ENCODE measurements at regions not wholly inside any gene's neighbourhood (a gene's known extent, or its start where the extent isn't known, plus 50 kb on each side); places are given as distances from the start of the nearest gene placed in this dataset.

DNA sequence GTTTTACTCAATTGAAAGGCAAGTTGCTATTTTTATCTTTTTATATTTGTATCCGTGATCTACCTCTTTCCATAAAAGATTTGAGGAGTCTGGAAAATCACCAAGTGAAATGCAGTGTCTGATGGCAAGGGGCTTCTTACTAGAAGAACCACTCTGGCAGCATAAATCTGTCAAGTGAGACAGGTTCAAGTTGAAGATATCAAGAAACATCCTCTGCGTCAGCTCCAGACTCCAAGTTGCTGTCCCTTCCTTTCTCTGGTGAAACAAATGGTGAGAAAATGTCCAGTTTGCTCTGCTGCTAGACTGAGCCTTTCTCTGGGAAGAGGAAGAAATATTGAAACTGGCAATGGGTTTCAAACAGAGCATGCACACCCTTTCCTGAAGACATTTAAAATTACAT, 411.2 kb downstream of the PLPP3 start:
- no peak for DNase-seq (ENCODE audit: low read depth, low spot score)
- ChIA-PET POLR2A (interaction anchor here (0.5 kb wide), 1 partner anchor 158 kb away, joined by 3 read pairs; no protein-coding TSS in a partner anchor), CTCF (no interaction called here)
- Histone ChIP-seq H3K27ac (ENCODE audit: low read depth, low read length) (no peak overlapping the region), H3K27me3 (ENCODE audit: control insufficient read depth, insufficient read depth, low read length) (no peaks in the 10 kb centered on the region), H3K4me3 (ENCODE audit: low read depth, low read length) (no peak overlapping the region), H3K9me3 (ENCODE audit: control insufficient read depth, insufficient read depth, low read length) (no peaks in the 10 kb centered on the region)
- TF ChIP-seq, protein P1, sequence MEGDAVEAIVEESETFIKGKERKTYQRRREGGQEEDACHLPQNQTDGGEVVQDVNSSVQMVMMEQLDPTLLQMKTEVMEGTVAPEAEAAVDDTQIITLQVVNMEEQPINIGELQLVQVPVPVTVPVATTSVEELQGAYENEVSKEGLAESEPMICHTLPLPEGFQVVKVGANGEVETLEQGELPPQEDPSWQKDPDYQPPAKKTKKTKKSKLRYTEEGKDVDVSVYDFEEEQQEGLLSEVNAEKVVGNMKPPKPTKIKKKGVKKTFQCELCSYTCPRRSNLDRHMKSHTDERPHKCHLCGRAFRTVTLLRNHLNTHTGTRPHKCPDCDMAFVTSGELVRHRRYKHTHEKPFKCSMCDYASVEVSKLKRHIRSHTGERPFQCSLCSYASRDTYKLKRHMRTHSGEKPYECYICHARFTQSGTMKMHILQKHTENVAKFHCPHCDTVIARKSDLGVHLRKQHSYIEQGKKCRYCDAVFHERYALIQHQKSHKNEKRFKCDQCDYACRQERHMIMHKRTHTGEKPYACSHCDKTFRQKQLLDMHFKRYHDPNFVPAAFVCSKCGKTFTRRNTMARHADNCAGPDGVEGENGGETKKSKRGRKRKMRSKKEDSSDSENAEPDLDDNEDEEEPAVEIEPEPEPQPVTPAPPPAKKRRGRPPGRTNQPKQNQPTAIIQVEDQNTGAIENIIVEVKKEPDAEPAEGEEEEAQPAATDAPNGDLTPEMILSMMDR (IDR thresholded peaks at IDR 0.05; ENCODE audit: low read depth, low read length), result no peak

DNA sequence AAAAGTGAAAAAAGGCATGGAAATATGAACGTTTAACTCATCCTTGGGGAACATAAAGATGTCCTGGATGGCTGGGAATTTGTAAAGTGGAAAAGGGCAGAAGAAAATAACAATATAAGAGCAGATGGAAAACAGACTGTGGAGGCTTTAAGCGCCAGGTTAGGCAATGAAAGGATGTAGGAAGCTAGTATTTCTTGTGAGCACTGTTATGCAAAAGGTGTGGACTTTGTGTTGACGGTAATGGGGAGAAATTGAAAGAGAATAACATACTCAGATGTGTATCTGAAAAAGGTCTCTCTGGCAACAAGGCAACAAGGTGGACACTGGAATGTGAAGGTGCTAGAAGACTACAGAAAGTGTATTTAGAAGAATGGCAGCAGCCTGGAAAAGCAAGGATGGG, 411.8 kb downstream of the PLPP3 start:
- CTCF ChIA-PET, result no interaction called here
- POLR2A ChIA-PET, result no interaction called here
- Histone ChIP-seq H3K27ac (ENCODE audit: low read depth, low read length) (no peak overlapping the region), H3K4me3 (ENCODE audit: low read depth, low read length) (no peak overlapping the region), H3K27me3 (ENCODE audit: control insufficient read depth, insufficient read depth, low read length) (no peaks in the 10 kb centered on the region), H3K9me3 (ENCODE audit: control insufficient read depth, insufficient read depth, low read length) (no peaks in the 10 kb centered on the region)
- DNase-seq (ENCODE audit: low read depth, low spot score), result no peak
- TF ChIP-seq, protein P1 (IDR thresholded peaks at IDR 0.05; ENCODE audit: low read depth, low read length), result no peak

DNA sequence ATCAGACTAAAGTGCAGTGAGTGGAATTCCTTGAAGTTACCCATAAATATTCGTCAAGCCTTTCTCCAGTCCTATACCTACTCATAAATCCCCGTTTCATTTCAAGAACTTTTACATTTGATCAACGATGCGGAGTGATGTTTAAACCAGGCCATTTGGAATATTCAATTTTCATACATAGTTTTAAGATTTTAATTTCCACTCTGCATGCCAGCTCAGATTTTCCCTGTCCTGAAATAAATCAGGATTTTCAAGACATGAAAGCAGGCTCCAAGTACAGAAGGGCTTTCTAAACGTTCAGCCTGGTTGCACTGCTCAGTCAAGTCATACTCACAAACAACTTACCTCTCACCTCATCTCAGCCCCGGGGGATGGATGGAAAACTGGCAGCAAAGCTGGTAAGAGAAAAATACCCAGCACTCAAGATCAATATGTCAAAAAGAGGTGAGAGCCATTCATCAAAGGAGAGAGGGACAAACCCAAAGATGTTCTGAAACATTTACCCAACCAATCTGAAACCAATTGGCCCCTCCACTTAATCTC, 418.5 kb downstream of the PLPP3 start:
- CTCF ChIA-PET, result no interaction called here
- POLR2A ChIA-PET, result no interaction called here
- Histone ChIP-seq H3K4me3 (ENCODE audit: low read depth, low read length) (no peak overlapping the region), H3K27ac (ENCODE audit: low read depth, low read length) (no peak overlapping the region), H3K27me3 (ENCODE audit: control insufficient read depth, insufficient read depth, low read length) (no peaks in the 10 kb centered on the region), H3K9me3 (ENCODE audit: control insufficient read depth, insufficient read depth, low read length) (no peaks in the 10 kb centered on the region)
- DNase-seq (ENCODE audit: low read depth, low spot score), result no peak
- TF ChIP-seq, protein P1 (IDR thresholded peaks at IDR 0.05; ENCODE audit: low read depth, low read length), result no peak

DNA sequence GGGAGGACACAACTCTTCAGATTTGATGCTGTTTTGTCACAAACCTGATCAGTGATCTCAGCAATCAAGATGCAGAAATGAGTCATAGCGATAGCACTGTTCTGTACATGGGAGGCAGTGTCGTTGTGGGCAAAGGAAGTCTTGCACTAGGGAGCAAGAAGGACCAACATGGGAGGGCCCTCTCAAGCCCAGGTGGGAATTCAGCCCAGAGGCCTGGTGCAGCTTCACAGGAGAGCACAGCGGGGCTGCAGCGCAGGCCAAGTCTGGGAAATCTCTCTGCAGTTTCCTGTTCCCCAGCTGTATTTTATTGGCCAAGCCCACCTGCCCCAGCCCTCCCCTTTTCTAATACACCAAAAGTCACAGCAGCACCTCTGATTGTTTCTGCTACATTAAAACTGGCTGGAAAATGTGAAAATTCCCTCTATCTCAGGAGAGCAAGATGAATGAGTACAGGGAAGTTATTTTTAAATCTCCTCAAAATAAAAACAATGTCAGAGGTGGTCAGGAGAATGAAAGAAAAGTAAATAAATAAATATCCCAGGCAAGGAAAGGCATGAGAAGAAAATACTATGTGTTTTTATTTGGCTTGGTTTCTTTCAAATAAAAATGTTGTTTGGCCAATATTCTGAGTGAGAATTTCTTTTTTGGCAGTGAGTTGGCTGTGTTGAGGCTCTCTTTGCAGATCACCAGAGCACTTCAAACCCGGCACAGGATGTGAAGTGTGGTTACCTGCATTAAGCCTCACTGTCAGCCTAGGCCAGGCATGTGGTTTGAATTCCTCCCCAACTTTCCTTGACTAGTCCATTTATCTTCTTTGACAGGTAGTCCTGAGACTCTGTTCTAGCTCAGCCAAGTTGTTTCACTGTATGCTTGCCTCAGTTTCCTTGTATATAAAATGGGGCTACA, 422.1 kb downstream of the PLPP3 start:
- Histone ChIP-seq H3K27ac (ENCODE audit: low read depth, low read length) (no peak overlapping the region), H3K27me3 (ENCODE audit: control insufficient read depth, insufficient read depth, low read length) (no peaks in the 10 kb centered on the region), H3K4me3 (ENCODE audit: low read depth, low read length) (no peak overlapping the region), H3K9me3 (ENCODE audit: control insufficient read depth, insufficient read depth, low read length) (no peaks in the 10 kb centered on the region)
- ChIA-PET POLR2A (no interaction called here), CTCF (no interaction called here)
- TF ChIP-seq, protein P1 (IDR thresholded peaks at IDR 0.05; ENCODE audit: low read depth, low read length), result no peak
- no peak for DNase-seq (ENCODE audit: low read depth, low spot score)

DNA sequence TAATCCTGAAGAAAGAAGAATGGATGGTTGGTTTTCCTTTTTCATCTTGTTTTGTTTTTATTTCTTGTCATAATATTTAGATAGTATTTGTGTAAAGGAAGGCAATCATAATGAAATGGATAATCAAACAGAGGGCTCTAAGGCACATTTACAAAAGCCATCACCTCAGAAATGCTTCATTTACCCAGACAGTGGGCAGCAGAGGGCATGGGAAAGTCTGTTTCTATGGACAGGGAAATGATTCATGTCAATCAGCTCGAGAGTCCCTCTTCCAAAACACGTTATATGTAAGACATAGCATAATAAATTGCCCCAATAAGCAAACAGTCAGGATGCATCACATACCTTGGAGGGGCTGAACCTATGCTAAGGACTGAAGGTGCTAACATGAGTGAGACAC, 426.1 kb downstream of the PLPP3 start:
- TF ChIP-seq, protein P1 (IDR thresholded peaks at IDR 0.05; ENCODE audit: low read depth, low read length), result no peak
- Histone ChIP-seq H3K9me3 (ENCODE audit: control insufficient read depth, insufficient read depth, low read length) (no peaks in the 10 kb centered on the region), H3K27me3 (ENCODE audit: control insufficient read depth, insufficient read depth, low read length) (no peaks in the 10 kb centered on the region), H3K4me3 (ENCODE audit: low read depth, low read length) (no peak overlapping the region), H3K27ac (ENCODE audit: low read depth, low read length) (no peak overlapping the region)
- ChIA-PET POLR2A (no interaction called here), CTCF (no interaction called here)
- no peak for DNase-seq (ENCODE audit: low read depth, low spot score)
